Fibroblast of lung (primary cell): ENCODE measurements at regions not wholly inside any gene's neighbourhood (a gene's known extent, or its start where the extent isn't known, plus 50 kb on each side); places are given as distances from the start of the nearest gene placed in this dataset.

Experiments used
- CTCF ChIP-seq, 2 donors: IDR thresholded peaks in 1 of 2; conservative IDR thresholded peaks in 1 of 2; 1 replicate in 1 of 2; 2 replicates in 1 of 2; pipeline ENCODE4 v1.5.1; 2011 to 2012; ENCODE audit warnings: low read length in 2 of 2, control low read depth in 1 of 2, inconsistent platforms in 1 of 2, low read depth in 1 of 2, mild to moderate bottlenecking in 1 of 2
- EZH2 ChIP-seq: IDR thresholded peaks from 2 replicates; pipeline ENCODE4 v1.5.1; 2012; ENCODE audit warnings: low read length, control low read depth, mild to moderate bottlenecking; ENCODE audit errors: missing control alignments

- TF ChIP-seq CTCF (conservative IDR thresholded peaks at IDR 0.05 in 1 of 2, IDR thresholded peaks at IDR 0.05 in 1 of 2; ENCODE audit: low read depth in 1 of 2, low read length in 2 of 2) (no peak), EZH2 (no peak)
Measured at GRCh38 chr3:55370272-55370671, 116.8 kb downstream of the WNT5A start.
